CD4-positive, alpha-beta T cell (primary cell): ENCODE measurements at regions not wholly inside any gene's neighbourhood (a gene's known extent, or its start where the extent isn't known, plus 50 kb on each side); places are given as distances from the start of the nearest gene placed in this dataset.

ENCODE experiments used
- ATAC-seq: fragments of 200-7000 bp; cut with Tn5 transposase; one replicate; pipeline ENCODE4 v1.10.0; 2022; ENCODE audit warnings: mild to moderate bottlenecking; ENCODE audit not compliant: poor library complexity
- CTCF ChIA-PET: fragments of 350-600 bp; sonication (Branson Sonifier 250); formaldehyde crosslinking; loops from one replicate; lab custom pipeline; 2021; ENCODE audit warnings: antibody characterized with exemption, inconsistent platforms; lab: Charles Lee
- POLR2A ChIA-PET: fragments of 350-600 bp; sonication (Branson Sonifier 250); formaldehyde crosslinking; loops from one replicate; lab custom pipeline; 2021; ENCODE audit warnings: antibody characterized with exemption, inconsistent platforms; lab: Charles Lee
- DNase-seq, 14 experiments: peaks; one replicate each; pipeline ENCODE4 v3.0.0-alpha.2; 2013 to 2020; ENCODE audit warnings: mixed read lengths in 2 of 14
- H3K27ac ChIP-seq, 2 donors: one replicate each; pipeline versions ENCODE4 v1.5.1 to v1.7.0; 2013; ENCODE audit warnings: low read length in 2 of 2, low read depth in 1 of 2, mild to moderate bottlenecking in 1 of 2
- H3K27me3 ChIP-seq, 2 experiments: 1 replicate in 1 of 2; 2 replicates in 1 of 2; pipeline versions ENCODE4 v1.6.1 to v1.7.0; 2013; ENCODE audit warnings: low read length in 2 of 2, control low read depth in 1 of 2, mild to moderate bottlenecking in 1 of 2, moderate library complexity in 1 of 2; ENCODE audit not compliant: insufficient read depth in 2 of 2, control insufficient read depth in 1 of 2
- H3K36me3 ChIP-seq: one replicate; pipeline ENCODE4 v1.6.1; 2013; ENCODE audit warnings: low read length, control low read depth; ENCODE audit not compliant: insufficient read depth
- H3K4me1 ChIP-seq: one replicate; pipeline ENCODE4 v1.6.1; 2013; ENCODE audit warnings: low read length, control low read depth; ENCODE audit not compliant: insufficient read depth
- H3K4me3 ChIP-seq: one replicate; pipeline ENCODE4 v1.5.1; 2013; ENCODE audit warnings: mild to moderate bottlenecking, low read length, moderate library complexity
- H3K9me3 ChIP-seq, 2 experiments: 1 replicate in 1 of 2; 2 replicates in 1 of 2; pipeline versions ENCODE4 v1.6.1 to v1.7.0; 2013; ENCODE audit warnings: low read length in 2 of 2, mild to moderate bottlenecking in 2 of 2, control low read depth in 1 of 2, moderate library complexity in 1 of 2; ENCODE audit not compliant: control insufficient read depth in 1 of 2, insufficient read depth in 1 of 2
- H3K27ac Mint-ChIP-seq: one replicate; pipeline ENCODE4 v1.8.0; 2020; ENCODE audit warnings: mixed read lengths
- H3K27me3 Mint-ChIP-seq: one replicate; pipeline ENCODE4 v1.8.0; 2021; ENCODE audit warnings: mixed read lengths
- H3K36me3 Mint-ChIP-seq: one replicate; pipeline ENCODE4 v1.8.0; 2021; ENCODE audit warnings: low read depth, mixed read lengths
- H3K4me1 Mint-ChIP-seq: one replicate; pipeline ENCODE4 v1.8.0; 2021; ENCODE audit warnings: low read depth, mixed read lengths
- H3K4me3 Mint-ChIP-seq: one replicate; pipeline ENCODE4 v1.8.0; 2020; ENCODE audit warnings: mild to moderate bottlenecking, mixed read lengths
- H3K9me3 Mint-ChIP-seq: one replicate; pipeline ENCODE4 v1.8.0; 2020; ENCODE audit warnings: mixed read lengths
- intact Hi-C, 2 experiments: fragments of 100-400 bp; cut with DNase I in 1 of 2; cut with micrococcal nuclease in 1 of 2; formaldehyde crosslinking; loops; one replicate each; pipeline versions ENCODE4 v1.15.1 to v1.9.0; 2023 to 2025; cut with DNase I, micrococcal nuclease
- TF ChIP-seq, protein P1 (sequence below): fragments of 200-600 bp; IDR thresholded peaks from one replicate; pipeline ENCODE4 v1.8.0; 2022; ENCODE audit warnings: antibody characterized with exemption, mild to moderate bottlenecking

DNA sequence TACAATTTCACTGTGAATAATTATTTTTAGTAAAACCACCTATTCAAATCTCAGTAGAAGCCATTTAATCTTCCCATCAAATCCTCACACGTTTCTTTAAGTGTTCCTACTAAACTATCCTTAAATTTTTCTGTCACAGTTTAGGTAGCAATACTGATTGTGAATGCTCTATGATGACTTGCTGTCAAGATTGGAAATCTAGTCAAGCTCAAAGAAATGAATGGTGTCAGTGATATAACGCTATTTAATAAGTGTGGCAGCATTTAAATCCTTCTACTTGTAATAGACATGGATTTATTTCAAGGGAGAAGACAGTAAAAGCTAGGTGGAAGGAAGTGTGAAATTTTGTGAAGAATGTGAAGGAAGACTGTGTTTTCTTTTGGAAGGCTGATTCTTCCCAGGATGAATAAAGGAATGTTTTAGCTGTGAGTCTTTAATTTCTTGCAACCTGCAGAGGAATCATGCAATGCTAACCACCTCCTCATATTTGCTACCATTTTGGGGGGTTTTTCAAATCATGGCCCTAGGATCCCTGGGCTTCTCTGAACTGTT lies 936.7 kb upstream of the NEGR1 start:
- POLR2A ChIA-PET, result no interaction called here

GRCh38 chr1:73205294-73205973 lies 923.1 kb upstream of the NEGR1 start:
- H3K27ac ChIP-seq, result no peak overlapping the region
- ATAC-seq, result no peak
- POLR2A ChIA-PET, result no interaction called here
- H3K9me3 ChIP-seq, result peaks cover 4 to 11% of the 10 kb centered on the region in 2 experiments
- intact Hi-C loops, result no loop called here
- no peaks in the 10 kb centered on the region for H3K4me1 Mint-ChIP-seq
- TF ChIP-seq, protein P1, sequence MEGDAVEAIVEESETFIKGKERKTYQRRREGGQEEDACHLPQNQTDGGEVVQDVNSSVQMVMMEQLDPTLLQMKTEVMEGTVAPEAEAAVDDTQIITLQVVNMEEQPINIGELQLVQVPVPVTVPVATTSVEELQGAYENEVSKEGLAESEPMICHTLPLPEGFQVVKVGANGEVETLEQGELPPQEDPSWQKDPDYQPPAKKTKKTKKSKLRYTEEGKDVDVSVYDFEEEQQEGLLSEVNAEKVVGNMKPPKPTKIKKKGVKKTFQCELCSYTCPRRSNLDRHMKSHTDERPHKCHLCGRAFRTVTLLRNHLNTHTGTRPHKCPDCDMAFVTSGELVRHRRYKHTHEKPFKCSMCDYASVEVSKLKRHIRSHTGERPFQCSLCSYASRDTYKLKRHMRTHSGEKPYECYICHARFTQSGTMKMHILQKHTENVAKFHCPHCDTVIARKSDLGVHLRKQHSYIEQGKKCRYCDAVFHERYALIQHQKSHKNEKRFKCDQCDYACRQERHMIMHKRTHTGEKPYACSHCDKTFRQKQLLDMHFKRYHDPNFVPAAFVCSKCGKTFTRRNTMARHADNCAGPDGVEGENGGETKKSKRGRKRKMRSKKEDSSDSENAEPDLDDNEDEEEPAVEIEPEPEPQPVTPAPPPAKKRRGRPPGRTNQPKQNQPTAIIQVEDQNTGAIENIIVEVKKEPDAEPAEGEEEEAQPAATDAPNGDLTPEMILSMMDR, result no peak
- no peak overlapping the region for H3K4me3 Mint-ChIP-seq
- no peaks in the 10 kb centered on the region for H3K36me3 Mint-ChIP-seq
- H3K4me3 ChIP-seq, result no peak overlapping the region
- H3K27ac Mint-ChIP-seq, result no peak overlapping the region
- H3K27me3 Mint-ChIP-seq, result no peaks in the 10 kb centered on the region
- H3K4me1 ChIP-seq, result no peaks in the 10 kb centered on the region
- H3K36me3 ChIP-seq, result no peaks in the 10 kb centered on the region
- H3K27me3 ChIP-seq, result no peaks in the 10 kb centered on the region
- peaks cover 6% of the 10 kb centered on the region for H3K9me3 Mint-ChIP-seq
- CTCF ChIA-PET, result no interaction called here
- no peak for DNase-seq

More for the DNA sequence above, 936.7 kb upstream of the NEGR1 start:
- Mint-ChIP-seq H3K4me3 (no peak overlapping the region), H3K9me3 (peaks cover 20% of the 10 kb centered on the region), H3K27me3 (no peaks in the 10 kb centered on the region), H3K36me3 (no peaks in the 10 kb centered on the region), H3K27ac (no peak overlapping the region), H3K4me1 (no peaks in the 10 kb centered on the region)
- no peak for DNase-seq
- intact Hi-C loops, result no loop called here
- Histone ChIP-seq H3K9me3 (no peaks in the 10 kb centered on the region), H3K4me3 (no peak overlapping the region), H3K36me3 (no peaks in the 10 kb centered on the region), H3K27ac (no peak overlapping the region), H3K27me3 (no peaks in the 10 kb centered on the region), H3K4me1 (no peaks in the 10 kb centered on the region)
- ATAC-seq, result no peak
- CTCF ChIA-PET, result no interaction called here
- TF ChIP-seq, protein P1, result no peak

- CTCF ChIA-PET, result no interaction called here
- H3K4me1 Mint-ChIP-seq, result no peaks in the 10 kb centered on the region
- DNase-seq, result no peak
- POLR2A ChIA-PET, result no interaction called here
- no peak for ATAC-seq
- no peaks in the 10 kb centered on the region for H3K36me3 Mint-ChIP-seq
- no peak overlapping the region for H3K27ac Mint-ChIP-seq
- H3K27me3 Mint-ChIP-seq, result no peaks in the 10 kb centered on the region
- H3K27me3 ChIP-seq, result no peaks in the 10 kb centered on the region
- no peak overlapping the region for H3K4me3 ChIP-seq
- TF ChIP-seq, protein P1, result no peak
- peaks cover 15% of the 10 kb centered on the region for H3K9me3 Mint-ChIP-seq
- intact Hi-C loops, result no loop called here
- H3K4me1 ChIP-seq, result no peaks in the 10 kb centered on the region
- no peaks in the 10 kb centered on the region for H3K36me3 ChIP-seq
- peaks cover 0 to 13% of the 10 kb centered on the region in 2 experiments for H3K9me3 ChIP-seq
- H3K4me3 Mint-ChIP-seq, result no peak overlapping the region
- H3K27ac ChIP-seq, result no peak overlapping the region
These were observed 915.6 kb upstream of the NEGR1 start for GRCh38 chr1:73197972-73198371.
